ENCODE measurements at regions not wholly inside any gene's neighbourhood (a gene's known extent, or its start where the extent isn't known, plus 50 kb on each side); places are given as distances from the start of the nearest gene placed in this dataset.

- no peak for TF ChIP-seq POLR2A (IDR thresholded peaks at IDR 0.05)
- no peak for TF ChIP-seq CTCF (IDR thresholded peaks at IDR 0.05)
- no peaks in the 10 kb centered on the region for H3K4me1 ChIP-seq
- H3K27me3 ChIP-seq = no peaks in the 10 kb centered on the region
- H3K36me3 ChIP-seq (ENCODE audit: low read depth, missing control alignments) = no peaks in the 10 kb centered on the region
- DNase-seq = no peak
- WGBS, 2 donors = 81 to 87% methylated on average over 9 of the region's 9 CpGs
- intact Hi-C loops (cut with DNase I; ENCODE audit: low total_unique reads) = no loop called here
- no peaks in the 10 kb centered on the region for H3K9me3 ChIP-seq
- no peak overlapping the region for H3K4me3 ChIP-seq
- no peak overlapping the region for H3K27ac ChIP-seq
These were observed 135.7 kb upstream of the GDF10 start for GRCh38 chr10:47164126-47164799.

GRCh38 chr10:47164800-47165128 lies 135.2 kb upstream of the GDF10 start:
- H3K4me3 ChIP-seq = no peak overlapping the region
- TF ChIP-seq CTCF (IDR thresholded peaks at IDR 0.05) (no peak), POLR2A (IDR thresholded peaks at IDR 0.05) (no peak)
- DNase-seq = no peak
- H3K9me3 ChIP-seq = no peaks in the 10 kb centered on the region
- no peak overlapping the region for H3K27ac ChIP-seq
- intact Hi-C loops (cut with DNase I; ENCODE audit: low total_unique reads) = no loop called here
- 49 to 58% methylated on average over 3 of the region's 3 CpGs for WGBS, 2 donors
- no peaks in the 10 kb centered on the region for H3K4me1 ChIP-seq
- no peaks in the 10 kb centered on the region for H3K27me3 ChIP-seq
- no peaks in the 10 kb centered on the region for H3K36me3 ChIP-seq (ENCODE audit: low read depth, missing control alignments)

- TF ChIP-seq POLR2A (IDR thresholded peaks at IDR 0.05) (no peak), CTCF (IDR thresholded peaks at IDR 0.05) (no peak)
- H3K36me3 ChIP-seq (ENCODE audit: low read depth, missing control alignments) = no peaks in the 10 kb centered on the region
- H3K9me3 ChIP-seq = no peaks in the 10 kb centered on the region
- H3K27ac ChIP-seq = no peak overlapping the region
- H3K4me1 ChIP-seq = no peaks in the 10 kb centered on the region
- WGBS, 2 donors = 35 to 41% methylated on average over 5 to 7 of the region's 7 CpGs
- intact Hi-C loops (cut with DNase I; ENCODE audit: low total_unique reads) = no loop called here
- peak overlapping the region in 1 of 2 donors; percentile 15 for H3K4me3 ChIP-seq
- H3K27me3 ChIP-seq = no peaks in the 10 kb centered on the region
- DNase-seq = no peak
These were observed 134.8 kb upstream of the GDF10 start for GRCh38 chr10:47165168-47165710.

GRCh38 chr10:47165711-47166404 lies 134.1 kb upstream of the GDF10 start:
- WGBS, 2 donors = 6 to 8% methylated on average over 16 to 26 of the region's 26 CpGs
- Histone ChIP-seq H3K9me3 (no peaks in the 10 kb centered on the region), H3K4me1 (no peaks in the 10 kb centered on the region), H3K36me3 (ENCODE audit: low read depth, missing control alignments) (no peaks in the 10 kb centered on the region), H3K27me3 (no peaks in the 10 kb centered on the region), H3K27ac (no peak overlapping the region), H3K4me3 (peak overlapping the region; percentile 15)
- intact Hi-C loops (cut with DNase I; ENCODE audit: low total_unique reads) = no loop called here
- DNase-seq = peak; percentile 36
- TF ChIP-seq POLR2A (IDR thresholded peaks at IDR 0.05) (no peak), CTCF (IDR thresholded peaks at IDR 0.05) (no peak)
